Stimulated activated CD8-positive, alpha-beta memory T cell treated with anti-CD3 and anti-CD28 coated beads, Interleukin-2, amount 100 ng/mL, for 48 hours (primary cell): ENCODE measurements at regions not wholly inside any gene's neighbourhood (a gene's known extent, or its start where the extent isn't known, plus 50 kb on each side); places are given as distances from the start of the nearest gene placed in this dataset.

Experiments used
- DNase-seq, 2 donors: peaks; one replicate each; pipeline ENCODE4 v3.0.0-alpha.2; 2020; ENCODE audit warnings: low read depth in 2 of 2

DNA sequence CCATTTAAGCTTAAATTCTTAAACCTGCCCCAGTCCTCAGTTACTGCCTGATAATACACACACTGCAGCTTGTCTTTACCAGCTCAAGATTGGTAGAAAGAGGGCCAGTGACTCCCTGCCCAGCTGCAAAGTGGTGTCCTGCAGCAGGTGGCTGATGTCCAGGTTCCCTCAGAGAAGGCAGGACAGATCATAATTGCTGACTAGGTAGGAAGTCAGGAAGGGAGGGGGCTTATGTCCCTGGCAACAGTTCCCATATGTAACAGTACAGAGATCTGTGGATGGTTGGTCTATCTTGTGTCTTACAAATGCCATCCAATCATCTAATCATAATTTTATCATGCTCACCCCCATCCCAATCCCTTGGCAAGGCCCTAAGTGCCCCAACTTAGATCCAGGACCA lies 492.1 kb upstream of the PPP2R3A start:
- DNase-seq = no peak

DNA sequence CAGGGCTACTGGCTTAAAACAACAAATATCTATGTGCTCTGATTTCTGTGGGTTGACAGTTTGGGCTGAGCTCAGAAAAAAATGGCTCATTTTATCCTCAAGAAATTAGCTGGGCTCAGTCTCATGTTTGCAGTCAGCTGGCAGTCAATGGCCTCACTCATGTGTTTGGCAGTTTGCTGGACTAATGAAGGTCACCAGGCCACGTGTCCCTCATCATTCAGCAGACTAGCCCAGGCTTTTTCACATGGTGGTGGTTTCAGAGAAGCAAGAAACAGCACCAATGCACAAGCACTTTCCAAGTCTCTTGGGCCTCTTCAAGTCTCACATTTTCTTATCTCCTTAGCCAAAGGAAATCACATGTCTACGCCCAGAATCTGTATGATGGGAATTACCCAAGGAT lies 478.3 kb upstream of the PPP2R3A start:
- no peak for DNase-seq

DNA sequence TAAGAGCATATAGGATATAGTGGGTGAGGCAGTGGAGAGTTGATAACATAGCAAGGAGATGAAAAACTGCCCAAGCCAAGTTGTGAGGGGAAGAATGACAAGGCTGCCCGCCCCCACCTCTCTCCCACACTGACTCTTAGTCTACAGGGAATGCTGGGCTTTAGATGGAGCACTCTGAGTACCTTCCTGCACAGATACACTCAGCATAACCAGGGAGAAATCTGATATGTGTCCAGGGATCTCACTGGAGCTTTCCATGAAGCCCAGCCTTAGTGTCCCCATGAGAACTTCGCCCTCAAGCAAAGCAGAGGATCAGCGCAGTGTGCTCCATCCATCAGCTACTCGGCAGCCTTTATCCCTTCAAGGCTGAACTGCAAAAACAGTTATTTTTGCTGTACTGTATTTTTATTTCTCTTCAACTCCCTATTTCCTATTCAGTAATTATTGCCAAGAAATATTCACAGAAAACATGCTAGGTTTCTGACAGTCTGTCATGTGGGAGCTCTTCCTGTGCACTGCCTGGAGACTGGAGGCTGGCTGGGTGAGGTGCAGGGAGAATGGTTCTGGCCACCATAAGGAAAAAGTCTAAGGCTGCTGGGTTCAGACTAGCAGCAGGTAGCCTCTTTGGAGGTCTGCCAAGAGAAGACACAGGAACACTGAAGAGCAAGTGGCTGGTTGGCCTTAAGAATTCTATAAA lies 475.2 kb upstream of the PPP2R3A start:
- no peak for DNase-seq

GRCh38 chr3:135491491-135492205 lies 473.9 kb upstream of the PPP2R3A start:
- no peak for DNase-seq

- no peak for DNase-seq
Observed at GRCh38 chr3:135495891-135496290, 469.6 kb upstream of the PPP2R3A start.

GRCh38 chr3:135497979-135498378 lies 467.5 kb upstream of the PPP2R3A start:
- no peak for DNase-seq

- no peak for DNase-seq
Observed at GRCh38 chr3:135499426-135499825, 466.1 kb upstream of the PPP2R3A start.

- DNase-seq = no peak
Observed at GRCh38 chr3:135500034-135500433, 465.5 kb upstream of the PPP2R3A start.

DNA sequence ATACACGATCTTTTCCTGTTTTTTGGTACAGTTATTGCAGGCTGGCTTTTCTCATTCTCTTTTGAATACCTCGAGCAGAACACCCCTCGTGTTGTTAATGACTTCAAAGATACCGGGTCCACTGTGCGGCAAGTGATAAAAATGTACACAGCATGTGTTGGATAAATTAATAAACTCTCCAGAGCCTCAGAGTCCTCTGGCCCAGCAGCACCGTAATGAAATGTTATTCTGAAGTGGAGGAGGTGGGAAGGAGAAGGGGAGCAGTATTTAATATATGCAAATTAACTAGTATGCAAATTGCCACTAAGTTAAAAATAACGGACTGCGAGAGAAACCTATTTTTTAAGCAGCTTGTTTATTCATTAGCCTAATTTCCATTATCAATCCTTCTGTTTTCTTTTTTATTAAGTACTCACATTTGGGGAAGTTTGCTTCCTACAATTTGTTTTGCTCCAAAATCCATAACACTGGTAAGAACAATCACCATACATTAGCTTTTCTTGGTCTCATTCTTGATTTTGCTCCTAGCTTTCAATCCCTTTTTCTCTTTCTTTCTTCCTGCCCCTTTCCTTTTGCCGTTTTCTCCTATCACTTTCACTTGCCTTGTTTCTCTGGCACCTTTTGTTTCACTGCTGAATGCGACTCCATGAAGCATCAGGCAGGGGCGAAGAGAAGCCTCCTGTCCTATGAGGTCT lies 462.3 kb upstream of the PPP2R3A start:
- no peak for DNase-seq

DNA sequence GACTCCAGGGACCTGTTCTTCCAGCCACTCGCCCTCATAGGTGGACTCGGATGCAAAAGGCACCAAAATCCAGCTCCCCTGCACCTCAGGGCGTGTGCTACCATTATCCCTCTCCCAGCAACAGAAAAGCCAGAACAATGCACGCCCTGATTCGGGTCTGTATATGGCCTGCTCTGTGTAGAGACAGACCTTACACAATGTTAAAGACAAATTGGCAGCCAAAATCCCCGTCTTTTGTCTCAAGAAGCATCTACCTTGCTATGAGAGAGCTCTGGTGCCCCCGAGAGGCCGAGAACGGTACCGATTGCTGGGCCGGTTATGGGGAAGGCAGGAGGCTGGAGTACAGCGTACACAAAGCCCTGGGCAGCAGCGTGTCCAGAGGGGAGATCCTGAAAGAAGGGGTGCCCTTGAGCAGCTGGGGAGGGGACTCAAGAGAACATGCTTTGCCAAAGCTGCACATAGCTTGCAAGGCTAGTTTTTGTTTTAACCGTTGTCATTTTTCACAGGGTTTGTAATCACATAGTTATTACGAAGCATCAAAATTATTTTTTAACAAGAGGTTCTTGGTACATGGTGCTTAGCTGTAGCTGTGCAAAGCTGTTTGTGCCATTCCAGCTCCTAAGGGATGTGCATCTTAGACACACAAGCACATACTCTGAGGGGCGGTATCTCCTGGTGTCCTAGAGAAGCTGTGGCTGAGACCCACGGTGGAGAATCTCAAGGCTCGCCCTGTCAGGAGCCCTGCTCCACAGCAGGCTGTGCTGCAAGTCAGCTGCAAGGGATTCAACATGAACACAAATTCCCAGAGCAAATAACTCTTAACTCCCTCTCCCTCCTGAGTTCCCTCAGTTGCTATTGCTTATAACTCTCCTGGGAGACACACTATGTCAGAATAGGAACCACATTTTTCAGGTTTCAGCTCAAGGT lies 461.5 kb upstream of the PPP2R3A start:
- no peak for DNase-seq

DNA sequence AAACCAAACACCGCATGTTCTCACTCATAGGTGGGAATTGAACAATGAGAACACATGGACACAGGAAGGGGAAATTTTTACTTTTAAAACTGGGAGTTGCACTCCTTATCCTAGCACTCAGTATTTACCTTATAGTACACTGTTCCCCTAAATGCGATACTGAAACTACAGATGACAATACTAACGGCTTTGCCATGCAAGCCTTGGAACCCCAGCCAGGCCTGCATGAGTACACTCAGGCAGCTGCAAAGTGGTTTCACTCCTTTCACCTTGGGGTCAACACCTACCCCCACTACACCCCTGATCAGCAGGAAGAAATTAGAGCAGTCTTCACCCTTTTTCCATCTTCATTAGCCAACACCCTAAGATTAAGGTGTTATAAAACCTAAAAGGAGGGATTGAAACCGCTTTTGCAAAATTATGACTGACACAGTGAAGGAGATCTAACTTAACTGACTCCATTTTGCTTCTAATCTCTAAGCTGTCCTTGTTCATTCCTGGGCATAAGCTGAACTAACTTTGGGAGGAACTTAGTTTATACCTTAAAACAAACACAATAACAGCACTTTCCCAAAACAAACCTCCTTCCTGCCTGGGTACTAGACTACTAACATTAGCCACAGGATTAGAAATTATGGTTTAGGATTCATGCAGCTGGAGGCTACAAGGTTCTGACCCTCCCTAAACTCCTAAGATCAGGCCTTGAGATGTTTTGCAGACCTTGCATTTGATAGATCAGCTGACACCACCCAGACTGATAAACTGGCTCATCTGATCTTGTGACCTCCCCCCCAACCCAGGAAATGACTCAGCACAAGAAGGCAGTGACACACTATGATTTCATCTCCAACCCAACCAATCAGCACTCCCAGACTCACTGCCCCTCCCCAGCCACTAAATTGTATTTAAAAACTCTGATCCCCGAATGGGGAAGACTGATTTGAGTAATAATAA lies 452.1 kb upstream of the PPP2R3A start:
- DNase-seq = no peak

DNA sequence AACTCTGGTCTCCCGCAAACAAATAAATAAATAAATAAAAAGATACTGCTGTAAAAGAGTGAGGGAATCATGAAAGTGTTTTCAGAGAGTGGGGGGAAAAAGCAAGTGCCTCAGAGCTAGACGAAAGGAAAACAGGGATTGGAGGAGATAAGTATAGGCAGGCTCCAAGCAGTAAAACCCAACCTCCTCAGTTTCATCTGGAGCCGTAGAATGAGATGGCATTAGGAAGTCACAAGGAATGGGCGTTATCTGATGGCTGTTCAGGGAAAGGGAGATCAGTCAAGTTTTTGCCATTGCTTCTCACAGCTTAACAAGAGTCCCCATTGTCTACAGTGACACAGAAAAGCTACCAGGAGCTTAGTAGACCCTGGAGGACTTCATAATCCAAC lies 451.5 kb upstream of the PPP2R3A start:
- DNase-seq = no peak

GRCh38 chr3:135516143-135516542 lies 449.4 kb upstream of the PPP2R3A start:
- no peak for DNase-seq

DNA sequence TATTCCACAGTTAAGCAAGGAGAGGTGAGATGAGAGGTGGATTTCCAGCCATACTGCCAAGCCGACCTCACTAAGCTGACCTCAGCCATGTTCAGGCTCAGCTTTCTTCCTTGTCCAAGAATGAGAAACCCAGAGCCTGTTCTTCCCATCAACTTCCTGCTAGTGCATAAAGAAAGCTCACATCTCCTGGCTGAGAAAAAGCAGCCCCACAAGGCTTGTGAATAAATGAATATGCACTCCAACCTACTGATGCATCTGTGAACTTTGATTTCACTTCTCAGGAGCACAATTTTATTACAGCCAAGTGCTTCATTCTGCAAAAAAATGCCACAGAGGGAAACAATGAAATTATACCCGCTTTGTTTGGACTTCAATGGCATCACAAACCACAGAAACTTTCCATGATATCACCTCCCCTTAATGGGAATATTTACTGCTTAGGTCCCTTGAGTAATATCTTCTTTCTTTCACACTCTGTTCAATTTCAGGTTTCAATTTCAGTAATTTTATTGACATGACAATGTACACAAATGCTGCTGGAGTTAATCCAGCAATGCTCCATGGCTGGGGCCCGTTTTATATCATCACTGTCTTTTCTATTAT lies 437.0 kb upstream of the PPP2R3A start:
- DNase-seq = no peak

GRCh38 chr3:135532021-135532420 lies 433.5 kb upstream of the PPP2R3A start:
- DNase-seq = no peak

GRCh38 chr3:135538123-135538522 lies 427.4 kb upstream of the PPP2R3A start:
- no peak for DNase-seq

GRCh38 chr3:135539351-135539750 lies 426.2 kb upstream of the PPP2R3A start:
- no peak for DNase-seq

DNA sequence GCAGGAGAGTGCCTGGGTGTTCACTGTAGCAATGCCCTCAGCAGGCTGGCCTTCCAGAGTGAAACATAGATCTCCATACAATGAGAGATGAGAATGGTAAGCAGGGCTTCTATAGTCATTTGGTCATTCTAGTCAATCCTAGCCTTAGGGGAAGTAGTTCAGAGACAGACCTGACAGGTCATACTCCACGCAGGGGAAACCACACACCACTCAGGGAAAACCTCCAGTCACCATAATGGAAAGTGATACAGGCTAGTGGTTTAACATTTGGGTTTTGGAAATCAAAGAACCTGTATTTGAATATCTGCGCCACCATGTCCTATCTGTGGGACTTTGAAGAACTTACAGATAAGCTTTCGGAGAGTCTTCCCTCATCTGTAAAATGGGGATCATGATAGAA lies 425.7 kb upstream of the PPP2R3A start:
- no peak for DNase-seq

GRCh38 chr3:135549928-135550494 lies 415.5 kb upstream of the PPP2R3A start:
- DNase-seq = no peak

DNA sequence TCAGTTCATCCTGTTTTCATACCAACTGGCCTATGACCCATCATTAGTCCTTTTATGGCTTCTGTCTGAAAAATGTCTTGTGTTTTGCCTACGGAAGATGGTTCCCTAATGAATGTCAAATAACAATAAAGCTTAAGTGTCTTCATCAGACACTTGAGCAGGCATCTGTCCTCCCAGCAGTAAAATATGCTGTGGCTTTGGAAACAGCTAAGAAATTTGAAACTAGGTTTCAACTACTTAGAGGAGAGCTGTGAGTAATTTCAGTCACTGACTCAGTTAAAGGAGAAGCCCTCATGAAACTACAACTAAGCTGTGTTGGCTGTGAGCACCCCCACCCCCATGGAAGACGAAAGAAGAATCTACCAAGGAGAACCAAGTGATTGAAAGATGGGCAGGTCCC lies 409.4 kb upstream of the PPP2R3A start:
- no peak for DNase-seq
